ENCODE measurements at regions not wholly inside any gene's neighbourhood (a gene's known extent, or its start where the extent isn't known, plus 50 kb on each side); places are given as distances from the start of the nearest gene placed in this dataset.

DNA sequence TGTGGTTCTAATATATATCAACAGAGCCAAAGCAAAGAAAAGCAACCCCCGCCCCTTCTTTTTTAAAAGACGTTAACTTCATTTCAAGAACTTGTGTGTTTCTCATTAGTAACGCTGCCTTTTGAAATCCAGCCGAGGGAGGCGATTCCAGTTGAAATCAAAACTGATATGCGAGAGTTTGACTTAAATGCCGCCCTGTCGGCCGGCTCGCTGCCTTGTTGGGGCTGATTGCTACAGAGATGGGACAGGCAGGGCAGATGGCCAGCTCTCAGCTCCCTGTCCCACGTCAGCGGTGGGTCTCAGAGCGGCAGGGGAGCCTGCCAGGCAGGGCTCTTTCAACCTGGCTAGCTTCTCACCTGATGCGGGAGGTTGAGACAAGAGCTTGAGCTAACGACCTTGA lies 51.9 kb upstream of the ALX4 start:
- DNase-seq (ENCODE audit: low read depth), result no peak

GRCh38 chr11:44363116-44363515 lies 53.2 kb upstream of the ALX4 start:
- no peak overlapping the region for H3K4me3 ChIP-seq (ENCODE audit: low read depth, low read length)
- no peak for DNase-seq (ENCODE audit: low read depth)
- TF ChIP-seq, protein P1, sequence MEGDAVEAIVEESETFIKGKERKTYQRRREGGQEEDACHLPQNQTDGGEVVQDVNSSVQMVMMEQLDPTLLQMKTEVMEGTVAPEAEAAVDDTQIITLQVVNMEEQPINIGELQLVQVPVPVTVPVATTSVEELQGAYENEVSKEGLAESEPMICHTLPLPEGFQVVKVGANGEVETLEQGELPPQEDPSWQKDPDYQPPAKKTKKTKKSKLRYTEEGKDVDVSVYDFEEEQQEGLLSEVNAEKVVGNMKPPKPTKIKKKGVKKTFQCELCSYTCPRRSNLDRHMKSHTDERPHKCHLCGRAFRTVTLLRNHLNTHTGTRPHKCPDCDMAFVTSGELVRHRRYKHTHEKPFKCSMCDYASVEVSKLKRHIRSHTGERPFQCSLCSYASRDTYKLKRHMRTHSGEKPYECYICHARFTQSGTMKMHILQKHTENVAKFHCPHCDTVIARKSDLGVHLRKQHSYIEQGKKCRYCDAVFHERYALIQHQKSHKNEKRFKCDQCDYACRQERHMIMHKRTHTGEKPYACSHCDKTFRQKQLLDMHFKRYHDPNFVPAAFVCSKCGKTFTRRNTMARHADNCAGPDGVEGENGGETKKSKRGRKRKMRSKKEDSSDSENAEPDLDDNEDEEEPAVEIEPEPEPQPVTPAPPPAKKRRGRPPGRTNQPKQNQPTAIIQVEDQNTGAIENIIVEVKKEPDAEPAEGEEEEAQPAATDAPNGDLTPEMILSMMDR (conservative IDR thresholded peaks at IDR 0.05; ENCODE audit: low read depth, low read length), result no peak

More for the DNA sequence above, 51.9 kb upstream of the ALX4 start:
- TF ChIP-seq, protein P1 (conservative IDR thresholded peaks at IDR 0.05; ENCODE audit: low read depth, low read length), result no peak
- no peak overlapping the region for H3K4me3 ChIP-seq (ENCODE audit: low read depth, low read length)

- DNase-seq (ENCODE audit: low read depth), result no peak
- TF ChIP-seq, protein P1 (conservative IDR thresholded peaks at IDR 0.05; ENCODE audit: low read depth, low read length), result no peak
- no peak overlapping the region for H3K4me3 ChIP-seq (ENCODE audit: low read depth, low read length)
Measured at GRCh38 chr11:44364596-44364995, 54.7 kb upstream of the ALX4 start.

DNA sequence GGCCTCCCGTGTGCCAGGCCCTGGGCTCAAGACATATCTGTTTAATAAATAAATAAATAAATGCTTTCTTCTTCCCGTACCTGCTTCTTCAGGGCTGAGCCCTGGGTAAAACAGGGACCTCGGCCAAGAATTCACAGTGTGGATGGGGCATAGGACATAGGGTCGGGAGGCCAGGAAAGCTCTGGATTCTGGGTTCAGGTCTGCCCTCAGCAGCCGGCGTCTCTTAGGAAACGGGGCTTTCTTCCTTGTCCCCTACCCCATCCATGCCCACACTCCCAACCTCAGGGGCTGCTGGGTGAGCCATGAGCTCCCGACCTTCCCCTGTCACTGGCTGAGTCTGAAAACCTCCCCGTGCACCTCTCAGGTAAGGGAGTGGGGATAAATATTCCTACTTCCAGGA lies 55.7 kb upstream of the ALX4 start:
- TF ChIP-seq, protein P1 (conservative IDR thresholded peaks at IDR 0.05; ENCODE audit: low read depth, low read length), result no peak
- DNase-seq (ENCODE audit: low read depth), result no peak

DNA sequence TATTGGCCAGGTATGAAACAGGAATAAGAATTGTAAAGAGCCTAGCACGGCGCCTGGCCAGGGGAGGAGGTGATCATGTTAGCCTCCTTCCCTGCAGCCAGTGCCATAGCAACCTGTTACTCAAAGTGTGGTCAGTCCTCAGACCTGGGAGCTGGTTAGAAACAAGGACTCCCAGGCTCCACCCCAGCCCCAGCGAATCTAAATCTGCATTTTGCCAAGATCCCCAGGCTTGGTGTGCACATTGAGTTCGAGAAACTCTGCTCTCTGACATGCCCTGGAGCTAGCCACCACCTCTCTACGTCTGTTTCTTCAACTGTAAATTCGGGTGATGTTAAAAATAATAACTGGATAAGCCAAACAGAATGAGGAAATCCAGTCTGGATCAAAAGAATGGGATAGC lies 56.1 kb upstream of the ALX4 start:
- TF ChIP-seq, protein P1 (conservative IDR thresholded peaks at IDR 0.05; ENCODE audit: low read depth, low read length), result no peak
- DNase-seq (ENCODE audit: low read depth), result no peak
- no peak overlapping the region for H3K4me3 ChIP-seq (ENCODE audit: low read depth, low read length)

More for the DNA sequence above, 55.7 kb upstream of the ALX4 start:
- no peak overlapping the region for H3K4me3 ChIP-seq (ENCODE audit: low read depth, low read length)

GRCh38 chr11:44366741-44367140 lies 56.8 kb upstream of the ALX4 start:
- H3K4me3 ChIP-seq (ENCODE audit: low read depth, low read length), result no peak overlapping the region
- no peak for DNase-seq (ENCODE audit: low read depth)
- TF ChIP-seq, protein P1 (conservative IDR thresholded peaks at IDR 0.05; ENCODE audit: low read depth, low read length), result no peak

GRCh38 chr11:44367452-44367851 lies 57.5 kb upstream of the ALX4 start:
- DNase-seq (ENCODE audit: low read depth), result no peak
- TF ChIP-seq, protein P1 (conservative IDR thresholded peaks at IDR 0.05; ENCODE audit: low read depth, low read length), result no peak

More at GRCh38 chr11:44367452-44367851, 57.5 kb upstream of the ALX4 start:
- no peak overlapping the region for H3K4me3 ChIP-seq (ENCODE audit: low read depth, low read length)

Measured in epithelial cell of proximal tubule (primary cell).